ENCODE measurements at regions not wholly inside any gene's neighbourhood (a gene's known extent, or its start where the extent isn't known, plus 50 kb on each side); places are given as distances from the start of the nearest gene placed in this dataset.

DNA sequence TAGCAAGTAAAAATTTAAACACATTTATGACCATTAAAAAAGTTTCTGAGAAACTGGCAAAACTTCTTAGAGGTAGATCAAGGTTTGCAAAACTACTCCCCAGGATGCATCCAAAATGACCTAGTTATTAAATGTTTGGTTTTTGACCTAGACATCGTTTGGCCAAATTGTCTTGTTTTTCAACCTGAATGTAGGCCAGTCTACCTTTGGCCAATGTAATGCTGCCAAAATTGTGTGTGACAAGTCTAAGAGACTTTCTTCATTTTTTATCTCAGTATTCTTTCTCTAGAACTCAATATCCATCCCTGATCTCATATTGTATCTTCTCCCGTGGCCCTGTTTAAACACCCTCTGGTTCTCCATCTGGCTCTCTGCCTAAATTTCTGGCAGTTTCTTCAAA is 202.0 kb downstream of the CXCL12 start:
- no peak overlapping the region for H3K27ac ChIP-seq (ENCODE audit: low read depth, low read length)
- H3K4me2 ChIP-seq (ENCODE audit: insufficient read depth in 1 of 2, low read depth in 2 of 2, low read length in 2 of 2), result no peak overlapping the region
- no peaks in the 10 kb centered on the region for H3K36me3 ChIP-seq (ENCODE audit: control insufficient read depth in 2 of 4, insufficient read depth in 4 of 4, low read length in 3 of 4)
- no peak overlapping the region for H3K9ac ChIP-seq (replicated peaks in 1 of 4; ENCODE audit: extremely low read depth in 1 of 4, low read depth in 3 of 4, low read length in 3 of 4)
- H4K20me1 ChIP-seq (replicated peaks in 1 of 2; ENCODE audit: control insufficient read depth in 1 of 2, insufficient read depth in 2 of 2, low read length in 2 of 2), result no peaks in the 10 kb centered on the region
- no peak overlapping the region for H3K23ac ChIP-seq (ENCODE audit: insufficient read length)
- no peak overlapping the region for H2BK120ac ChIP-seq (replicated peaks; ENCODE audit: low read depth, low read length)
- no peak overlapping the region for H3K56ac ChIP-seq (replicated peaks; ENCODE audit: insufficient read length, low read depth, low read length)
- no peak overlapping the region for H3K4ac ChIP-seq (replicated peaks; ENCODE audit: insufficient read length, low read depth, low read length)
- no peaks in the 10 kb centered on the region for H3K9me3 ChIP-seq (ENCODE audit: insufficient read depth in 2 of 2, low read depth in 1 of 2, low read length in 1 of 2)
- no peak for DNase-seq (ENCODE audit: low read depth in 1 of 2, low spot score in 2 of 2)
- H2BK15ac ChIP-seq (ENCODE audit: low read length), result no peak overlapping the region
- H4K8ac ChIP-seq (ENCODE audit: extremely low read depth, insufficient read depth, low read length), result no peak overlapping the region
- no peak overlapping the region for H2BK20ac ChIP-seq (ENCODE audit: low read length)
- no peak for FAIRE-seq
- H3K18ac ChIP-seq (ENCODE audit: extremely low read depth, low read length), result no peak overlapping the region
- no peak overlapping the region for H2AK5ac ChIP-seq (ENCODE audit: low read depth, low read length)
- no peak overlapping the region for H4K5ac ChIP-seq (ENCODE audit: insufficient read length, low read depth, low read length)
- H3K23me2 ChIP-seq (ENCODE audit: low read depth, low read length), result no peaks in the 10 kb centered on the region
- no peaks in the 10 kb centered on the region for H3K79me1 ChIP-seq (ENCODE audit: low read depth, low read length)
- H3K27me3 ChIP-seq (replicated peaks in 1 of 4; ENCODE audit: control insufficient read depth in 3 of 4, extremely low read depth in 1 of 4, insufficient read depth in 3 of 4, low read length in 3 of 4), result no peaks in the 10 kb centered on the region
- no peak overlapping the region for H3K14ac ChIP-seq (ENCODE audit: insufficient read length)
- CTCF ChIA-PET (ENCODE audit: partially characterized antibody), result no interaction called here
- TF ChIP-seq SUZ12 (IDR thresholded peaks at IDR 0.05; ENCODE audit: low read length), result no peak
- no peak for TF ChIP-seq TCF12 (IDR thresholded peaks at IDR 0.05; ENCODE audit: low read depth, low read length)
- no peak for TF ChIP-seq RNF2 (IDR thresholded peaks at IDR 0.05; ENCODE audit: borderline replicate concordance, low read depth, low read length, missing control alignments, poor library complexity, severe bottlenecking)
- POLR2A ChIA-PET (ENCODE audit: partially characterized antibody), result no interaction called here
- WGBS, 2 experiments (ENCODE audit: extremely low coverage in 1 of 2, insufficient coverage in 1 of 2, insufficient read length in 1 of 2, insufficient replicate concordance in 2 of 2, low coverage in 1 of 2, low lambda C conversion rate in 2 of 2, missing lambda C conversion rate in 1 of 2), result 90% methylated on average over 2 of the region's 2 CpGs; no CpG with 5 or more reads in 1 of the 2 experiments
- H3K4me3 ChIP-seq (ENCODE audit: extremely low read depth in 1 of 4, insufficient read depth in 2 of 4, low read depth in 3 of 4, low read length in 4 of 4), result no peak overlapping the region
- no peak overlapping the region for H2BK12ac ChIP-seq (ENCODE audit: low read depth, low read length)
- no peak overlapping the region for H2BK5ac ChIP-seq (ENCODE audit: low read depth, low read length)
- H3K4me1 ChIP-seq (replicated peaks in 1 of 4; ENCODE audit: control insufficient read depth in 3 of 4, insufficient read depth in 4 of 4, low read length in 3 of 4), result peaks cover 0 to 3% (median under 1%) of the 10 kb centered on the region in 4 experiments; a peak in 2 of 7 replicates
- H3K79me2 ChIP-seq (ENCODE audit: control insufficient read depth in 1 of 2, insufficient read depth in 2 of 2, low read length in 2 of 2), result no peaks in the 10 kb centered on the region
- no peak overlapping the region for H4K91ac ChIP-seq (replicated peaks; ENCODE audit: insufficient read length, low read length)
- H2AFZ ChIP-seq (ENCODE audit: low read length), result no peak overlapping the region

Measured in H1 (cell line).